ENCODE measurements at regions not wholly inside any gene's neighbourhood (a gene's known extent, or its start where the extent isn't known, plus 50 kb on each side); places are given as distances from the start of the nearest gene placed in this dataset.

GRCh38 chr9:81380504-81381359 is 308.6 kb downstream of the TLE1 start:
- TF ChIP-seq GABPA (IDR thresholded peaks at IDR 0.05; ENCODE audit: low read depth), result no peak
- TF ChIP-seq CTCF (IDR thresholded peaks at IDR 0.05 in 2 of 3, conservative IDR thresholded peaks at IDR 0.05 in 1 of 3; ENCODE audit: control insufficient read depth in 2 of 3, extremely low read depth in 1 of 3, insufficient read depth in 1 of 3, low read depth in 3 of 3, low read length in 3 of 3), result no peak
- no peak for TF ChIP-seq HCFC1 (IDR thresholded peaks at IDR 0.05; ENCODE audit: low read length)

All from GM12878 (cell line).